Stimulated activated CD8-positive, alpha-beta memory T cell treated with anti-CD3 and anti-CD28 coated beads, Interleukin-7, amount 100 ng/mL, for 24 hours (primary cell): ENCODE measurements at regions not wholly inside any gene's neighbourhood (a gene's known extent, or its start where the extent isn't known, plus 50 kb on each side); places are given as distances from the start of the nearest gene placed in this dataset.
"Not testable (repeated sequence)": the region's sequence is repeated elsewhere in the genome, so short reads cannot be mapped to it uniquely, and the experiment has no call there.

ENCODE experiments used
- DNase-seq: peaks from one replicate; pipeline ENCODE4 v3.0.0-alpha.2; 2020; ENCODE audit warnings: low read depth

DNA sequence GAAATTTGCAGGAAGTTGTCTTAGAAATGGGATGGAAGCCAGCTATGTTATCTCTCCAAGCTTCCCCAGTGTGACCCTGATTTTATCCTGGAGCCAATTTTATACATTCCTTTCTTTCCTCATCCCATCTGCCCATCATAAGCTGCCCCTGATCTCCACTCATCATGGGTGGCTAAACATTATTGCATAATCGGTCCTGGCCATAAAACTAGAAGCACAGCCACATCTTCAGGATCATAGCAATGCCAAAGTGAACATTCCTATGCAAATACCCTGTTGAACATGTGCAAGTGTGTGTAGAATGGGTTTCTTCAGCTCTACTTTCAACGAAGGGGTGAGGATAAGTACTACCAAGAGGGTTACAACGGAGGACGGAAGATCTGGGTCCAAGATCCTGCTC is 50.6 kb upstream of the COG2 start:
- DNase-seq: no peak

DNA sequence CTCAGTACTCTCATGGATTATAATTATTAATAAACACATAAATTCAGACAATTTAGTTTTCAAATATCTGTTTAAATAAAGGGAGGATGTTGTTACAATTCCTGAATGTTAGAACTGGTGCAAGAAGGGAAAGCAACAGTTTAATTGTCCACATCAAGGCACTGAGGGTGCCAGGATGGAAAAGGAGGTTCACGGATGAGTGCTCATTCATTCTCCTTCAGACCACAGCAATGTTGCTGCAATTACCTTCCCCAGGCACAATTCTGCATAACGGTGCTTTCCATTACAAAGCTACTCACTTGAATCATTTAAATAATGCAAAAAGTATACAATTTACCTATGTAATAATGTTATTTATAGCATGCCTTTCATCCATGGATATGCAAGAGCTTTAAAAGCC is 52.3 kb upstream of the COG2 start:
- DNase-seq: no peak

DNA sequence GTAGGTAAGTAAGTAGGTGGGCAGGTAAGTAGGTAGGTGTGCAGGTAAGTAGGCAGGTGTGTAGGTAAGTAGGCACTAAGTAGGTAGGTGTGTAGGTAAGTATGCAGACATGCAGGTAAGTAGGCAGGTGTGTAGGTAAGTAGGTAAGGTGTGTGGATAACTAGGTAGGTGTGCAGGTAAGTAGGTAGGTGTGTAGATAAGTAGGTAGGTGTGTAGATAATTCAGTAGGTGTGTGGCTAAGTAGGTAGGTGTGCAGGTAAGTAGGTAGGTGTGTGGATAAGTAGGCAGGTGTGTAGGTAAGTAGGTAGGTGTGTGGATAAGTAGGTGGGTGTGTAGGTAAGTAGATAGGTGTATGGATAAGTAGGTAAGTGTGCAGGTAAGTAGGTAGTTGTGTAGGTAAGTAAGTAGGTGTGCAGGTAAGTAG is 53.9 kb upstream of the COG2 start:
- DNase-seq: no peak

DNA sequence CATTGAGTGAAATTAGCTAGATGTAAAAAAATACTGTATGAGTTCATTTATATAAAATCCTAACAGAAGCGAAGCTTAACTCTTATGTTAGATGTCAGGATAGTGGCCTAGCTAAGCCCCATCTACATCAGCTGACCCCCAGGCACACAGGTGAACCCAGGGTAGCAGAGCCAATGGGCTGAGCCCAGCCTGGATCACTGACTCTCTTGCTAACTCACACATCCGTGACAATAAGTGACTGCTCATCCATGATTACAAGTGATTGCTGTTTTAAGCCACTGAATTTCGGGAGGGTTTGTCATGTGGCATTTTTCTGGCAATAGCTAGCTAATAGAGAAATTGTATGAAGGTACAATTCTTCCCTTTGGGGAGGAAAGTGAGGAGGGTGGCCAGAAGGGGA is 55.2 kb upstream of the COG2 start:
- no peak for DNase-seq

- no peak for DNase-seq
These were observed 57.6 kb upstream of the COG2 start for GRCh38 chr1:230584660-230585059.

DNA sequence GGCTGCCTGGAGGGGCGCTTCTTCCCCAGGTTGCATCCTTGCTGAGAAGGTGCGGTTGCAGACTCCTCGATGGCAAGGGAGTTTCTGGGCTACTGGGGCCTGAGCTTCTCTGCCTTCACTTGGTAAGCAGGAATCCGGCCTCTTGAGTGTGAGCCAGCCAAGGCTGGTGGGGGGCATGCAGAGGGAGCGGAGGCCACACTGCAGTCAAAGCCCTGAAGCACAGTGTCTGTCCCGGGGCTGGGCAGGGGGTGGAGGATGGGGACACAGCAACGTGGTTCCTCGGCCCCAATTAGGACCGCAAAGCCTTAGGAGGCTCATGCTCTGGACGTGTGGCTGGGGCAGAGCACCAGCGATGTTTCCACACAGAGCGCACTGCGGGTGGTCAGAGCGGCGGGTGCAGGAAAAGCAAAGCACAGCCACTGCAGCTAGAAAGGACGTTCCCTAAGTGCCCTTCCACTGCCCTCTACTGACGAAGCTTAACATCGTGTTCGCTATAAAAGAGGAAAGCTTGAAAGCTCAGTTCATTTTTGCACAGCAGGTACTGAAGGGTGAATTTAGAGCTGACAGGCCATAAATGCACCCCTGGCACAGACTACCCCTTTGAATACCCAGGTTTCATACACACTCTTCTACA is 60.7 kb upstream of the COG2 start:
- DNase-seq: no peak

- no peak for DNase-seq
These were observed 63.7 kb upstream of the COG2 start for GRCh38 chr1:230578616-230579015.

DNA sequence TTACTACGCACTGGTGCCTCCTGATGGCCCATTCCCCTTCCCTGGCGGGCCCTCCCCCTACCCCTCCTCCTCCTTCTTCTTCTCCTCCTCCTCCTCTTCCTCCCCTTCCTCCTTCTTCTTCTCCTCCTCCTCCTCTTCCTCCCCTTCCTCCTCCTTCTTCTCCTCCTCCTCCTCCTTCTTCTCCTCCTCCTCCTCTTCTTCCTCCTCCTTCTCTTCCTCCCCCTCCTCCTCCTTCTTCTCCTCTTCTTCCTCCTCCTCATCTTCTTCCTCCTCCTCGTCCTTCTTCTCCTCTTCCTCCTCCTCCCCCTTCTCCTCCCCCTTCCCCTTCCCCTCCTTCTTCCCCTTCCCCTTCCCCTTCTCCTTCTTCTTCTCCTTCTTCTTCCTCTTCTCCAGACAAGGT is 64.7 kb upstream of the COG2 start:
- no peak for DNase-seq

DNA sequence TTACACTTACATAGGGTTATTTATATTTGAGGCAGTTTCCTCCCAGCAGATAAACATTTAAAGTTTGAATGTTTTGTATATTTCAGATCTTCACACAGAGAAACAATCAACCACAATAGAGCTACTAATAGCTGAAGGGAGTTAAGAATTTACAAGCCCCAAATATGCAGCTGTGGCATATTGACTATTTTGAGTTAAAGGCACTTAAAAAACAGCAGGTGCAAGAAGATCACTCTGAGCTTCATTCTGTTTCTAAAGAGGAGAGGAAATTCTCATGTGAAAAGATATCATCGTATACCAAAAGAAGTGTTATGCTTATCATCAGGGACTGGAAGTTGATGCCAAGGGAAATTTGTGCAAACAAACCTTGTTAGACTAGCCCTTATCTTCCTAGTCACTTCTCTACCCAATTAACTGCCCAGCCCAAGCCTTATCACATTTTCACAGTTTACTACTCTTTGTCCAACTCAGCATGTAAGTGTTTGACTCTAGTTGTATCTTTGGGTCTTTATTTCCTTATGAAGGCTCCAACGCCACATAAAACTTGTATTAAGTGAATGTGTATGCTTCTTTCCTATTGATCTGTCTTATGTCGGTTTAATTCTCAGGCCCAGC is 66.3 kb upstream of the COG2 start:
- DNase-seq: no peak

DNA sequence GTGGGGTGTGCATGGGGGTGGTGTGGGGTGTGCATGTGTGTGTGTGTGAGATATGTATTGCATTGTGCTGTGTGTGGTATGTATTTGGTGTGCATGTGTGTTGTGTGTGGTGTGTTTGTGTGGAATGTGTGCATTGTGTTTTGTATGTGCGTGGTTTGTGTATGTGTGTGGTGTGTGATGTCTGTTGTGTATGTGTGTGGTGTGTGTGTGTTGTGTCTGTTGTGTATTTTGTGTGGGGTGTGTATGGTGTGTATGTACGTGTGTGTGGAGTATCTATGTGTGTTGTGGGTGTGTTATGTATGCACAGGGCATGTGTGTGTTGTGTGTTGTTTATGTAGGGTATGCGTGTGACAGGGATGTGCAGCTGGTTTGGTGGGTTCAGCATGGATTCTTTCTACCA is 67.8 kb upstream of the COG2 start:
- DNase-seq: no peak

DNA sequence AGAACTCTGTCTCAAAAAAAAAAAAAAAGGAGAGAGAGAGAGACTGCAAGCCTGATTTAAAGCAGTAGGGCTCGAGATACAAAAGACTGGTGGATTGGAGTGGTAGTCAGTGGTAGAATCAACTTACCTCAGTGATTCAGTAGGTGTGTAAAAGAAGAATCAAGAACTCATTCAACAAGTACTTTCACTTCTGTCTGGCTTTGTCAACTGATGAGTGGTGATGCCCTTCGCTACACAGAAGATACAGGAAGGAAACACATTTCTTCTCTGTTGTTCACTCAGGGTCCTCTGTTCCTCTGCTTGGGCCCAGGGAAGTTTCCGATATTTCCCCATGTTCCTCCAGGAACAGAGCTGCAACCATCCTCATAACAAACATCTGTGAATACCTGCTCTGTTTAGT is 68.6 kb upstream of the COG2 start:
- DNase-seq: no peak

GRCh38 chr1:230572121-230573105 is 69.9 kb upstream of the COG2 start:
- DNase-seq: no peak

DNA sequence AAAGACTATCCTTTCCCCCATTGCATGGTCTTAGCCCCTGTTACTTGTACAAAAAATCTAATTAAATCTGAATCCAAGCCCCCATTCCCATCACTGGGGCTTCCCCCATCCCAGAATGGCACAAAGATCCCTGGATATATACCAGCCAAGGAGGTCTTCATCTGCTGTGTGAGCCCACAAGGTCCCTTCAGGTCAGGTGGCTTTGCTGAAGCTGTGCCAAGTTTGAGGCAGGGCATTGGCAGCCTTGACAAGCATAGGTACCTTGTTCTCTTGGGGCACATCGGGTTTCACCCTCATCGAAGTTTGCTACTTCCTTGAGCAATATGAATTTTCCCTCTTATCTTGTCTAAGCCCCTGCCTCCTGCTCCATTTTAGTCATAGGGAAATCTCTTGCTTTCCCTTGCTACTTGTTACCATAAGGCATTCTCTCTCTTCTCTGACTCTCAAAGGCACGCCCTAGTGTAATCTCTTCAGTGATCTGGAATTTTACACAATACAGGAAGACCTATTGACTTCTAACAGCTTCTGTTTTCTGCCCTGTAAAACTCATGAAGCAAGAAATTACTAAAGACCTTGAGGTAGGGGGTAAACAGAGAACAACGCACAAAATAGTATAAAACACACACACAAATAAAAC is 71.4 kb upstream of the COG2 start:
- no peak for DNase-seq

GRCh38 chr1:230569201-230569600 is 73.1 kb upstream of the COG2 start:
- no peak for DNase-seq

DNA sequence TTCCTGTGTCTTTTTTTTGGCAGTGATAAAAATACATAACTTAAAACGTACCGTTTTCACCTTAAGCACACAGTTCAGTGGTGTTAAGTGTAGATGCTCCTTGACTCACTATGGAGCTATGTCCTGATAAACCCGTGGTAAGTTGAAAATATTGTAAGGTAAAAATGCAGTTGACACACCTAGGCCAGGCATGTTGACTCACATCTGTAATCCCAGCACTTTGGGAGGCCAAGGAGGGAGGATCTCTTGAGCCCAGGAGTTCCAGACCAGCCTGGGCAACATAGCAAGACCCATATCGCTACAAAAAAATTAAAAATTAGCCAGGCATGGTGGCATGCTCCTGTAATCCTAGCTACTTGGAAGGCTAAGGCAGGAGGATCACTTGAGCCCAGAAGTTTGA is 73.6 kb upstream of the COG2 start:
- DNase-seq: no peak

DNA sequence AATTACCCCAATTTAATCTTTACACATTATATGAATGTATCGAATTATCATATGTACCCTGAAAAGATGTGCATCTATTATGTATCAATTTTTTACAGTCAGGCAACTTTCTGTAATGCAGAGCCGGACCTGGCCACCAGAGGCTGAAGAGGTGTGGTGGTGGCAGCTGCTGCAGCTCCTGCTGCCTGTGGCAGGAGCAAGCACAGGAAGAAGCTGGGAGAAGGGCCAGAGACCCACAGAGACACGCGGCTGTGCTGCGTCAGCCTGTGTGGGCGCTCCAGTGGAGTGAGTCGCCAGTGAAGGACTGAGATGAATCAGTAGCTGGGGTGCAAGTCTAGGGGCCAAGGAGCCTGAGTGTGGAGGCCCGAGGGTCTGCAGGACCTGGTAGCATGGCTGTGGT is 74.3 kb upstream of the COG2 start:
- peak; percentile 1 for DNase-seq

- no peak for DNase-seq
These were observed 75.1 kb upstream of the COG2 start for GRCh38 chr1:230567221-230567575.

- DNase-seq: not testable (repeated sequence)
These were observed 75.6 kb upstream of the COG2 start for GRCh38 chr1:230566532-230567220.

DNA sequence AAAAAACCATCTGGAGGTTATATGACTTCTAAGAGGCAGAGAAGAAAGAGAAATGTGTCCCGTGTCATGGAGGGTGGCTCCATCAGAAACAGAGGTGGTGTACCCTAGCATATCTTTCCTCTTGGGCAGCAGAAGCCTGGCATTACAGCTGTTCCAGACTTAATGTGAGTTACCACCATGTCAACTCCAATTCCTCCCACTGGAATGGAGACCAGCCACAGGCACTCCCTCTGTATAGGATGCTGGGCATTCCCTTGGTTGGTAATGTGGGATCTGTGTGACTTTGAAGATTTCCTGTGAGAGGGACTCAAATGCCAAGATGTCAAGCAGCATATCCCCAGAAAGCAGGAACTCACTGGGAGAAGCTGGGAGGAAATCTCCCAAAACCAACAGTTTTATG is 77.1 kb upstream of the COG2 start:
- no peak for DNase-seq

DNA sequence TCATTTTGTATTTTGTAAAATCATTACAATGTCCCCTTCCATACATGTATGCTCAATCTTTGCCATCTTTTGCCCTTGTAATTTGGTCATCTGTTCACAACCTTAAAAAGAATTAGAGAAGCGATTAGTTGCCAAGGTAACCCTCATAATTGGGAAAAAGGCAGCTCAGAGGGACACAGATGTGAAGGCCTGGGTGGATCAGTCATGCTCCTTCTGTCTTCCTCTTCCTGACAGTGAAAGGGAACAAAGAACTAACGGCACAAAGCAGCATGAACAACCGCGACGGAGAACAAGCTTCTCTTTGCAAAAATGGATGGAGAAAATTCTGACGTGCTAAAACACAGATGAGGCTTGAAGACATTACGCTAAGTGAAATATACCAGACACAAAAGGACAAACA is 78.7 kb upstream of the COG2 start:
- no peak for DNase-seq

- no peak for DNase-seq
These were observed 80.7 kb upstream of the COG2 start for GRCh38 chr1:230561570-230561969.

DNA sequence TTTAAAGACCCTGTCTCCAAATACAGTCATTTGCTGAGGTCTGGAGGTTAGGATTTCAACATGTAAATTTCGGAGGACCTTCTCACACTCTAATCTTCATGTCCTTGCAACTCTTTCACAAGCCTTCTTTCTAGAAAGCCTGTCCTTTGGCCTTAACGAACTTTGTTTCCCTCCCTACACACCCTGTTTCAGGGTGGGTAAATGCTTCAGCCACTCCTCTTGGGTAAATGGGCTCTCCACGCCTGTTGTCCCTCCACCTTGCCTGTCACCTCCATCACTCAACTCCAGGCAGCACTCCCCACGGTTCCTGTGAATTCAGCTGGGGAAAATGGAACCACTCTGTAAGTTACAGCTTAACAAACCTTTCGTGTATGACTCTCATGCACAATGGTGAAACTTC is 84.0 kb upstream of the COG2 start:
- DNase-seq: no peak
